ENCODE measurements at regions not wholly inside any gene's neighbourhood (a gene's known extent, or its start where the extent isn't known, plus 50 kb on each side); places are given as distances from the start of the nearest gene placed in this dataset.
"Not testable (repeated sequence)": the region's sequence is repeated elsewhere in the genome, so short reads cannot be mapped to it uniquely, and the experiment has no call there.

DNA sequence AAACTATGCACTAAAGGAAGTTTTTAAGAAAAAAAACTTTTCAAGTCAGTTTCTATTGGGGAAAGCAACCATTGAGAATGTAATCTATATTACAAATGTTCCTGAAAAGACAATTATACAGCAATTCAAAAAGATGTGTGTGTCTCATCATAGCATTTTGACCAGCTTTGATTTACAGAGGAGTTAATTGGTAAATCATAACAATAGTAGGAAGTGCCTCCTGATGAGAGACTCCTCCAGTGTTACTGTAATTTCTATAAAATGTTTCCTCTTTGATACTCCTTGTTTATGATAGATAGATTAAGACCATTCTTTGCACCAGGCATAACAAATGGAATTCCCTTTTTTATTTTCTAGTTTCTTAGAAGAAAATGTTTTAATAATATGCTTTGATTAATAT lies 249.9 kb downstream of the CALCRL start:
- DNase-seq (ENCODE audit: low spot score in 2 of 2) = no peak
- TF ChIP-seq, protein P1, sequence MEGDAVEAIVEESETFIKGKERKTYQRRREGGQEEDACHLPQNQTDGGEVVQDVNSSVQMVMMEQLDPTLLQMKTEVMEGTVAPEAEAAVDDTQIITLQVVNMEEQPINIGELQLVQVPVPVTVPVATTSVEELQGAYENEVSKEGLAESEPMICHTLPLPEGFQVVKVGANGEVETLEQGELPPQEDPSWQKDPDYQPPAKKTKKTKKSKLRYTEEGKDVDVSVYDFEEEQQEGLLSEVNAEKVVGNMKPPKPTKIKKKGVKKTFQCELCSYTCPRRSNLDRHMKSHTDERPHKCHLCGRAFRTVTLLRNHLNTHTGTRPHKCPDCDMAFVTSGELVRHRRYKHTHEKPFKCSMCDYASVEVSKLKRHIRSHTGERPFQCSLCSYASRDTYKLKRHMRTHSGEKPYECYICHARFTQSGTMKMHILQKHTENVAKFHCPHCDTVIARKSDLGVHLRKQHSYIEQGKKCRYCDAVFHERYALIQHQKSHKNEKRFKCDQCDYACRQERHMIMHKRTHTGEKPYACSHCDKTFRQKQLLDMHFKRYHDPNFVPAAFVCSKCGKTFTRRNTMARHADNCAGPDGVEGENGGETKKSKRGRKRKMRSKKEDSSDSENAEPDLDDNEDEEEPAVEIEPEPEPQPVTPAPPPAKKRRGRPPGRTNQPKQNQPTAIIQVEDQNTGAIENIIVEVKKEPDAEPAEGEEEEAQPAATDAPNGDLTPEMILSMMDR (IDR thresholded peaks at IDR 0.05) = no peak
- TF ChIP-seq POLR2A (IDR thresholded peaks at IDR 0.05) = no peak
- intact Hi-C loops (cut with DNase I; ENCODE audit: low total_unique reads) = no loop called here
- no peak overlapping the region for H3K4me3 ChIP-seq (ENCODE audit: low read depth, poor library complexity, severe bottlenecking)

DNA sequence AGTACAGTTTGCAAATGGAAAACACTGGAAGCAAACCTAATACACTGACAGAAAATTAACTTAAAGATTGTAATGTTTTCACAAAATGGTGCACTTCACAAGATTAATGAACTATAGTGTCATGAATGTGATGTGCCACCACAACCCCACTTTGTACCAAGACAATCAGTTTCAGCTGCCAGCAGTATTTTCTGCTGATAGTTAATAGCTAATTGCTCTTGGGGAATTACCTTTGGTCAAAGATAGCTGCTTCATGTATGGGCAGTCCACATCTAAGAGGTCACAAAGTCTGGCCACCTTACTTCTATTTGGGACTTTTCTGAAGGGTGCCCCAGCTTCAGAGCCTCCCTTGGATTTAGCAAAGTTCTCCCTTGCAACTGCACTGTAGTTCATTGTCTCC lies 254.0 kb downstream of the CALCRL start:
- intact Hi-C loops (cut with DNase I; ENCODE audit: low total_unique reads) = no loop called here
- H3K4me3 ChIP-seq (ENCODE audit: low read depth, poor library complexity, severe bottlenecking) = no peak overlapping the region
- no peak for DNase-seq (ENCODE audit: low spot score in 2 of 2)
- TF ChIP-seq POLR2A (IDR thresholded peaks at IDR 0.05) = no peak
- TF ChIP-seq, protein P1 (IDR thresholded peaks at IDR 0.05) = no peak

- WGBS, 2 donors = 80 to 81% methylated on average over 4 of the region's 4 CpGs
- no peak overlapping the region for H3K4me3 ChIP-seq (ENCODE audit: low read depth, poor library complexity, severe bottlenecking)
- TF ChIP-seq, protein P1 (IDR thresholded peaks at IDR 0.05) = no peak
- no peak for TF ChIP-seq POLR2A (IDR thresholded peaks at IDR 0.05)
- no peak for DNase-seq (ENCODE audit: low spot score in 2 of 2)
- intact Hi-C loops (cut with DNase I; ENCODE audit: low total_unique reads) = no loop called here
Measured at GRCh38 chr2:187188783-187189631, 259.0 kb downstream of the CALCRL start.

- intact Hi-C loops (cut with DNase I; ENCODE audit: low total_unique reads) = no loop called here
- no peak for DNase-seq (ENCODE audit: low spot score in 2 of 2)
- TF ChIP-seq, protein P1 (IDR thresholded peaks at IDR 0.05) = no peak
- no peak for TF ChIP-seq POLR2A (IDR thresholded peaks at IDR 0.05)
- H3K4me3 ChIP-seq (ENCODE audit: low read depth, poor library complexity, severe bottlenecking) = no peak overlapping the region
Measured at GRCh38 chr2:187187519-187187918, 260.5 kb downstream of the CALCRL start.

- 98% methylated on average over 3 of the region's 3 CpGs for WGBS, 2 donors
- no peak overlapping the region for H3K4me3 ChIP-seq (ENCODE audit: low read depth, poor library complexity, severe bottlenecking)
- no peak for TF ChIP-seq POLR2A (IDR thresholded peaks at IDR 0.05)
- TF ChIP-seq, protein P1 (IDR thresholded peaks at IDR 0.05) = no peak
- no peak for DNase-seq (ENCODE audit: low spot score in 2 of 2)
- intact Hi-C loops (cut with DNase I; ENCODE audit: low total_unique reads) = no loop called here
Measured at GRCh38 chr2:187180529-187180928, 267.5 kb downstream of the CALCRL start.

DNA sequence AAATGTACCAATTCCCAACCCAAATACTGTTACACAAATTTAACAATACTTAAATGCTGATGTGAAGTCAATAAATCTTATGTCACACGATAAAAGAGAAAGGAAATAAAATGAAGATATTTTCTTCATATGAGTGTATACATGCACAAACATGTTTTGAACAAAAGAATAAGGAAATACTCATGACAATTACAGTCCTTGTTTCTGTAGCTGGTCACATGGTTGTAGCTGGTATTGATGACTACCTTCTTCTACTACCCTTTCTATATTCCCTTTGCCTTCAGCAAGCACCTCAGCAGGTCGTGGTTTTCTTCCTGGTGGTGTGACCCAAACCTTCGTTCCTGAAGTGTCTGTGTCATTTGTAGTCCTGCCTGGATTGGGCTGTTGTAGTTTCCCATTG lies 269.2 kb downstream of the CALCRL start:
- intact Hi-C loops (cut with DNase I; ENCODE audit: low total_unique reads); DNase-seq (ENCODE audit: low spot score in 2 of 2); H3K4me3 ChIP-seq (ENCODE audit: low read depth, poor library complexity, severe bottlenecking): not testable (repeated sequence)
- 48 to 64% methylated on average over 3 of the region's 3 CpGs for WGBS, 2 donors
